ENCODE measurements at regions not wholly inside any gene's neighbourhood (a gene's known extent, or its start where the extent isn't known, plus 50 kb on each side); places are given as distances from the start of the nearest gene placed in this dataset.
A peak's percentile ranks its signal among the peaks of the same experiment; 100 is the strongest.

DNA sequence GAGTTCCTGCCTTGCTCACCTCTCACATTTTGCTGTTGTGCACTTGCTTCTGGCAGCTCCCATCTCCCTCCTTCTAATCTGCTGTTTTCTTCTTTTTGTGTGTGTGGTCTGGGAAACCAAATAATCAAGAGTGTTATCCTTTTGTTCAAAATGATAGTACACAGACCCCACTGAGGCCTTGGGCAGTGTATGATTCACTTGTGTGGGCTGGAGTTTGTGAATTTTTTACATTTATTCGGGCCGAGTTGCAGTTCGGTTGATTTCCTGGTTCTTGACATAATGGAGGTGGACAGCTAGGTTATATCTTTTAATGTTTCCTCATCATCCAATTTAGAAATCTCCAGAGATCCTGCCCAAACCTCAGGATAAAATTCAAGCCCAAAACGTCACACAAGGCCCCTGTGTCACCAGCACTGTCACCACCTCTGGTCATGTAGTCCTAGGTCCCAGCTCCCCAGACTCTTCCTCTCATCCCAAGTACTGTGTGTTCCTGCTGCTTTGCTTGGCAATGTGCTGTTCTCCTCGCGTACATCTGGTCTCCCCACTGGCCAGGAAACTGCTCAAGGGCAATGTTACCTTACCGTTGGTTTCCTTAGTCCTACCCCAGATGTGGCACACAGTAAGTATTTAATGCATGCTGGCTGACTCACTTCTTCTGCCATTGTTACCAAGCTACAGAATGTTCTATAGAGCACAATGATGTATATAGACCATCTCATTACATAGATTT, 55.7 kb upstream of the PHACTR2 start:
- DNase-seq, result no peak

- no peak for DNase-seq
Measured at GRCh38 chr6:143621159-143621873, 56.4 kb upstream of the PHACTR2 start.

DNA sequence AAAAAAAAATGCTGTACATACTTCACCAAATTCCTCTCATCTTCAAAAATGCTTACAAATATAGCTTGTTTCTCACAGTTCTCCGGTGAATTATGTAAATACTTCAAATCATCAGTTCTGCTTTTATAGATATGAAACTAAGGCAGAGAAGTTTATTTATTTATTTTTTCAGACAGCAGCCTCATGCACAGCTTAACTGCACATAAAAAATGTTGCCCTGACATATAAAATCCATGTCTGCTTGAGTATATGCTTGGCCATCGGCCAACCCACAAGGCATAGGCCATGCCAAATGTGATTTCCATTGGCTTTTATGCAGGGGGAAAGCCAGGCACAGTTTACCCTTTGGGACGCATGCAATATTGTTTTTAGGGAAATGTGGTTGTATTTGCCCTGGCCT, 57.3 kb upstream of the PHACTR2 start:
- no peak for DNase-seq

DNA sequence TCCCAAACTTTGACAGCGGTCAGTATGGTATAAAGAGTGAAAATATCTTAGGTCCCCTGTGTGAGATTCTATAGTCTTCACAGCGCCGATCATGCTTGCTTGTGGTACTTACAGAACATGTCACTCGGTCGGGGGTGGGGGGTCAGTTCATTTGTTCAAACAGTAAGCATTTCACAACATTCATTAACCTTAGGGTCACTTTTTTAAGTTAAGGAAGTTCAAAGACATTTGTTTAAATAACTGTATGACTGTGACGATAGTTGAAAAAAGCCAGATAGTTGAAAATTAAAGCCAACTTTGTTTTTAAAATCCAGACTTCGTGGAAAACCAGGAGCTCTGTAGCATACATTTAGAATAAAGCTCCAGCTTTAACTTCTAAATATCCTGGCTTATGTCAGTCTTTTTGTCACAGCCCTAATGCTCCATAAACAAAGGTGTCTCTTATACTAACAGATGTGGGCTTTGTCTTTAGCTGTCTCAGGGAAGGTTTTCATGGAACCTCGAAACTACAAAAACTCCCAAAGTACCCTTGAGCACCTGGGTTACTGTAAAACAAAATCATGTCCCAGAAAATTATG, 57.9 kb upstream of the PHACTR2 start:
- no peak for DNase-seq

- DNase-seq, result no peak
Measured at GRCh38 chr6:143616741-143617140, 61.0 kb upstream of the PHACTR2 start.

- DNase-seq, result no peak
Measured at GRCh38 chr6:143615785-143616184, 62.0 kb upstream of the PHACTR2 start.

DNA sequence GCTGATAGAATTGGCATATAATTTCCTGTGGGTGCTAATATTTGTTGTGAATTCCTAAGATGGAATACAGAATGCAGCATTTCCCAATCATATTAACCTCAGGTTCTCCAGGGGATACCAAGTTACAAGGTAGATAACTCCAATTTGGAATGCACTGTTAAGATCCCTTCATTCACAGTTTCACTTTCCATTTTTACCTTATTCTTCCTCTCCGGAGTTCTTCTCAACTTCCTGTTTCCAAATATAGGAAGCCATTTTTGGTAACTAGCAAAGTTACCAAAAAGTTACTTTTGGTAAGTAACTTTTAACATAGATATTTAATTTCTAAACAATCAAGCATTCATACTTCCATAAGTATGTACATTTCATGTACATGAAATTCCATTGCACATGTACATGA, 63.5 kb upstream of the PHACTR2 start:
- no peak for DNase-seq

- no peak for DNase-seq
Measured at GRCh38 chr6:143613749-143614148, 64.0 kb upstream of the PHACTR2 start.

GRCh38 chr6:143612186-143612585, 65.6 kb upstream of the PHACTR2 start:
- DNase-seq, result no peak

GRCh38 chr6:143611580-143611979, 66.2 kb upstream of the PHACTR2 start:
- DNase-seq, result no peak

GRCh38 chr6:143609972-143610371, 67.8 kb upstream of the PHACTR2 start:
- no peak for DNase-seq

DNA sequence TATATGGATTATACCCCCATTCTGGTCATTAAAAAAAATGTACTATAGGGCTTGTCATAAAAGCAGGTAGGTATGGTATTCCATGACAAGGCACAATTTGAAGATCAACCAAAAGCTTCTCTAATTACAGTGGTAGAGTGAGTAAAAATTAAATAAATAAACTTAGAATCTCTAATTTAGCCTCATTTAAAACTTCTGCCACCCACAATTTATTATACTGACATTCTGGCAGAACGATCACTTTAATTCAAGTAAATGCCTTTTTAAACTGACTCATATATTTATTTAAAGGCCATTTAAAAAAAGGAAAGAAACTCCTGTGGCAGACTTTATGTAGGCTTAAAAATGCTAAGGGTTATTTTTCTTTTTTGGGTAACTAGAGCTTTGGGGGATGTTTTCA, 68.3 kb upstream of the PHACTR2 start:
- no peak for DNase-seq

- DNase-seq, result no peak
Measured at GRCh38 chr6:143608906-143609305, 68.9 kb upstream of the PHACTR2 start.

GRCh38 chr6:143607974-143608373, 69.8 kb upstream of the PHACTR2 start:
- peak; percentile 21 for DNase-seq

DNA sequence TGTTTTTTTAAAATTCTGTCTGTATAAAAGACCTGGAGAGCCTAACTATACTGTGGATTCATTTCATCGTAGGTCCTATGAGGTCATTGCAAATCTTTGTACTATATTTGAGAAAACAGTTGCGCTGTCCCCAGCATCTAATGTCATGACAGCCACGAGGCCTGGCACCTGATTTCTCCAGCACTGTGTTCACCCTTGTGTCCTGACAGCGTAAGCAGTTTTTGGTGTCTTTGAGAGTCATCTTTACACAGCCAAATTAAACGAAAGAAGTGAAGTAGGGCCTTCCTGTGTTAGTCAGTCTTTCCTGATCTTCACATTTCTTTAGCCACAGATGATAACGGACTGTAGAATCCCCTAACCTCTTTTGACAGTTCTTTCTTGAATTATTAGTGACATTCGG, 70.6 kb upstream of the PHACTR2 start:
- no peak for DNase-seq

DNA sequence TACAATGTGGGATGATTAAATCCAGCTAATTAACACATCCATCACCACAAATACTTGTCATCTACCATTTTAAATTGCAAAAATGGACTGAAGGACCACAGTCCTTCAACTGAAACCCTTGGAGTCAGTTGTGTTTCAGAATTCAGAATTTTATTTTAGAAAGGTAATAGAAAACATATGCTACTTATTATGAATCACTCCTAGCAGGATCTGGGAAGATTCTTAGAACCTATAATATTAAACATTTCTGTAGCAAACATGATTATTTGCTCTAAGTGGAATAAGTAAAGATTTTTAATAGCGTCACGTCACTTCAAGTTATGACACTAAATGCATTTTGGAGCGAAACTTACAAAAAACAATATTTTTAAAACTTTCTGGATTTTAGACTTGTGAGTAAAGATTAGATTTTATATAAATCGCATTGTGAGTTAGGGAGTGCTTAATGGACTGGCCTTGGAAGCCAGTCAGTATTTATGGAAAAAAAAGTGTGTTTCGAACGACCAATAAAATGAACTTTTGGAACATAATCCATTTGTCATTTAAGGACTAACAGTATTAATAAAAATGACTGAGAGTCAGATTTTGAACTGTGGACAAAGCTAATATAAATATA, 71.8 kb upstream of the PHACTR2 start:
- DNase-seq, result no peak

- DNase-seq, result no peak
Measured at GRCh38 chr6:143603455-143603854, 74.3 kb upstream of the PHACTR2 start.

GRCh38 chr6:143601504-143601903, 76.3 kb upstream of the PHACTR2 start:
- DNase-seq, result peak; percentile 16

GRCh38 chr6:143600821-143601220, 76.9 kb upstream of the PHACTR2 start:
- no peak for DNase-seq

GRCh38 chr6:143598466-143599080, 79.2 kb upstream of the PHACTR2 start:
- no peak for DNase-seq

DNA sequence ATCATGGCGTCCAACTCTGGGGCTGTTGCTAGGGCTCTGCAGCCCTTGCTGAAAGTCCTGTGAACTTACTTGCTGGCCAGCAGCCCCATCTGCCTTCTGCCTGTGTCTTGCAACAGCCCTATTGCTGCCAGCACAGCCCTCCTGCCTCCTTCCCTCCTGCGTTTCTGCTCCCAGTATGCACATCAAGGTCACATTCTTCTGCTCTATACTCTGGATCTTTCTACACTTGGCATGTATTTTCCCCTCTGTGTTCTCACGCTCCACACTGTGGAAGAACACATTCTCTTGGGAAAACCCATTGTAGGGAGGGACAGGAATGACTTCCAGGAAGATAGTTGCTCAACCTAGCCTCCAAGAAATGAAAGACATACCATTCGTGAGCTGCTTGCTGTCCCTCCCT, 80.9 kb upstream of the PHACTR2 start:
- no peak for DNase-seq

DNA sequence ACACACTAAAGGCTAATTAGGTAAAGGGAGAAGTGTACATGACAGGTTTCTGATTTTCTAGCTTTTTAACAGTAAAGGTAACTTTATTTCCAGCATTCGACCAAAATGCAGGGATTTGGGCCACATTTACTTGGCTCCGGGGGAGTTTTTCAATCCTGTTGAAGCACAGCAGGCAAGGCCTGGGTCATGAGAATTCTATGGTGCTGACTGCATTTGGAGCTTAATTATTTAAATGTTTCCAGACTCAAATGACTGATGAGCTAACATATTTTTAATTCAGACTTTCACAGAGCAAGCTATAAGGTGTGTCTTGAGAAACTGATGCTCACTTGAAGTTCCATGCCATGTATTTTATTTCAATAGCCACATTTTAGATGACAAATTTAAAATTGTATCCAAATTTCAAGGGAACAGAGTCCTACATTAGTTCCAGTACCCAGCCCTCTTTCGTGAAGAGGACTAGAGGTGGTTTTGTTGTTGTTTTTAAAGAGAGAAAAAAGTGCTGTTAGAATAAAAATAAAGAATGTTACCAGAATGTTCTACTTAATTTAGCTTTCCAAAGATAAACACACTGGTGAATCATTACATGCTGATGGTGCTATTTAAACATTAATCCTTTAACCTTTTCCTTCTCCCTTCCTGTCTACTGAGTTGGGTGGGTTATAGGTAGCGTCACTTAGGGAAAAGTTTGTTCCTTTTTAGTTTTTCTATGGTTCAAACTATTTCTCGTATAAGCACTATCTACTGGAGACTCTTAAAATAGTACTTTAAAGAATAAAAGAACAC, 82.3 kb upstream of the PHACTR2 start:
- DNase-seq, result no peak

DNA sequence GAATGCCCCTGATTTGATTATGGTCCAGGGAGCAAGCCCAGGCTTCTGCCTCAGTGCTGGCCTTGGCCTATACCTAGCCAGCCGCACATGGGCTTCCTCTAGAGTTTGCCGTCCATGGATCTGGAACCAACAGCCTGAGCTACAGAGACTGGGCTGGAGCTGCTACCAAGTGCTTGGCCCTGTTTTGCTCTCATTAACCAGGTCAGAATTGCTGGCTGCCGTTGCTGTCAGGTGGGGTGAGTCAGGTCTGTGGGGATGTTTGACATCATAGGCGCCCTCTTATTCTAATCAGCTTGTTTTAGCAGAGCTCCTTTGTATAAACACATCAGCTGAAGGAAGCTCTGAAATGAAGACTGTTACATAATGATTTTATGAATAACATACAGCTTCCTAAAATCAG, 83.1 kb upstream of the PHACTR2 start:
- no peak for DNase-seq
